Sigmoid colon (tissue), 6 donors: ENCODE measurements at regions not wholly inside any gene's neighbourhood (a gene's known extent, or its start where the extent isn't known, plus 50 kb on each side); places are given as distances from the start of the nearest gene placed in this dataset.

Source experiments
- DNase-seq: peaks from one replicate; pipeline ENCODE4 v3.0.0-alpha.2; 2019
- H3K27ac ChIP-seq, 4 donors: fragments of 200-600 bp; sonication (generic); one replicate each; pipeline ENCODE4 v1.5.1; 2016 to 2019; ENCODE audit warnings: mild to moderate bottlenecking in 1 of 4
- H3K27me3 ChIP-seq, 3 donors: fragments of 200-600 bp; sonication (generic); one replicate each; pipeline ENCODE4 v1.5.1; 2019; ENCODE audit warnings: mild to moderate bottlenecking in 1 of 3
- H3K36me3 ChIP-seq, 4 donors: fragments of 200-600 bp; sonication (generic); one replicate each; pipeline ENCODE4 v1.5.1; 2016 to 2019
- H3K4me1 ChIP-seq, 4 donors: fragments of 200-600 bp; sonication (generic); one replicate each; pipeline ENCODE4 v1.5.1; 2017 to 2019
- H3K4me3 ChIP-seq, 4 donors: fragments of 200-600 bp; sonication (generic); one replicate each; pipeline ENCODE4 v1.5.1; 2017 to 2019; ENCODE audit warnings: mild to moderate bottlenecking in 2 of 4, moderate library complexity in 1 of 4
- H3K9me3 ChIP-seq, 4 donors: fragments of 200-600 bp in 3 of 4; sonication (generic) in 3 of 4; one replicate each; pipeline versions ENCODE4 v1.5.1 to v1.6.1; 2013 to 2019
- CTCF ChIP-seq, 4 experiments: fragments of 450-650 bp in 3 of 4; fragments of 200-600 bp in 1 of 4; IDR thresholded peaks; one replicate each; pipeline ENCODE4 v1.5.1; 2016 to 2019; ENCODE audit warnings: antibody characterized with exemption in 4 of 4, mild to moderate bottlenecking in 3 of 4, moderate library complexity in 2 of 4
- EP300 ChIP-seq, 4 donors: sonication (generic); formaldehyde crosslinking; IDR thresholded peaks; one replicate each; pipeline ENCODE4 v1.6.1; 2017; ENCODE audit warnings: antibody characterized with exemption in 4 of 4
- POLR2A ChIP-seq, 2 donors: fragments of 450-650 bp; IDR thresholded peaks; one replicate each; pipeline ENCODE4 v1.6.1; 2016; ENCODE audit warnings: antibody characterized with exemption in 2 of 2, mild to moderate bottlenecking in 2 of 2, moderate library complexity in 2 of 2
- POLR2AphosphoS5 ChIP-seq, 4 donors: sonication (generic); formaldehyde crosslinking; IDR thresholded peaks; one replicate each; pipeline ENCODE4 v1.6.1; 2017; ENCODE audit warnings: antibody characterized with exemption in 4 of 4
- WGBS, 2 donors: extraction: QIAGEN DNeasy Blood & Tissue Kit; methylation state at CpG; one replicate each; pipeline ENCODE4 v1.1.7; 2013; 5-methylcytosine and 5-hydroxymethylcytosine counted together
- intact Hi-C: fragments of 100-400 bp; cut with DNase I; formaldehyde crosslinking; loops from one replicate; pipeline ENCODE4 v1.15.1; 2023
- donor health status: healthy with polysubstance abuse.
- donor health status: healthy.

GRCh38 chr11:92390783-92391182 is 166.2 kb downstream of the FAT3 start:
- Histone ChIP-seq H3K9me3 (no peaks in the 10 kb centered on the region), H3K27me3 (no peaks in the 10 kb centered on the region), H3K36me3 (no peaks in the 10 kb centered on the region), H3K27ac (no peak overlapping the region), H3K4me3 (no peak overlapping the region), H3K4me1 (no peaks in the 10 kb centered on the region)
- TF ChIP-seq POLR2AphosphoS5 (IDR thresholded peaks at IDR 0.05) (no peak), CTCF (IDR thresholded peaks at IDR 0.05) (no peak), POLR2A (IDR thresholded peaks at IDR 0.05) (no peak), EP300 (IDR thresholded peaks at IDR 0.05) (no peak)
- no peak for DNase-seq
- intact Hi-C loops, result no loop called here

GRCh38 chr11:92391364-92391763 is 166.7 kb downstream of the FAT3 start:
- Histone ChIP-seq H3K36me3 (no peaks in the 10 kb centered on the region), H3K4me1 (no peaks in the 10 kb centered on the region), H3K27ac (no peak overlapping the region), H3K4me3 (no peak overlapping the region), H3K9me3 (no peaks in the 10 kb centered on the region), H3K27me3 (no peaks in the 10 kb centered on the region)
- DNase-seq, result no peak
- intact Hi-C loops, result no loop called here
- TF ChIP-seq POLR2AphosphoS5 (IDR thresholded peaks at IDR 0.05), result no peak
- TF ChIP-seq POLR2A (IDR thresholded peaks at IDR 0.05), result no peak
- no peak for TF ChIP-seq EP300 (IDR thresholded peaks at IDR 0.05)
- no peak for TF ChIP-seq CTCF (IDR thresholded peaks at IDR 0.05)

- intact Hi-C loops, result no loop called here
- no peaks in the 10 kb centered on the region for H3K4me1 ChIP-seq
- H3K27me3 ChIP-seq, result no peaks in the 10 kb centered on the region
- H3K4me3 ChIP-seq, result no peak overlapping the region
- H3K36me3 ChIP-seq, result no peaks in the 10 kb centered on the region
- no peak overlapping the region for H3K27ac ChIP-seq
- no peaks in the 10 kb centered on the region for H3K9me3 ChIP-seq
- 88% methylated on average over 6 of the region's 6 CpGs for WGBS, 2 donors
- TF ChIP-seq POLR2AphosphoS5 (IDR thresholded peaks at IDR 0.05) (no peak), POLR2A (IDR thresholded peaks at IDR 0.05) (no peak), CTCF (IDR thresholded peaks at IDR 0.05) (no peak), EP300 (IDR thresholded peaks at IDR 0.05) (no peak)
- no peak for DNase-seq
Observed at GRCh38 chr11:92391808-92392207, 167.2 kb downstream of the FAT3 start.

- Histone ChIP-seq H3K27ac (no peak overlapping the region), H3K9me3 (no peaks in the 10 kb centered on the region), H3K36me3 (no peaks in the 10 kb centered on the region), H3K4me1 (no peaks in the 10 kb centered on the region), H3K4me3 (no peak overlapping the region), H3K27me3 (no peaks in the 10 kb centered on the region)
- intact Hi-C loops, result no loop called here
- no peak for TF ChIP-seq CTCF (IDR thresholded peaks at IDR 0.05)
- TF ChIP-seq POLR2A (IDR thresholded peaks at IDR 0.05), result no peak
- no peak for TF ChIP-seq EP300 (IDR thresholded peaks at IDR 0.05)
- TF ChIP-seq POLR2AphosphoS5 (IDR thresholded peaks at IDR 0.05), result no peak
- WGBS, 2 donors, result 92 to 94% methylated on average over 5 of the region's 5 CpGs
- DNase-seq, result no peak
Observed at GRCh38 chr11:92393218-92393617, 168.6 kb downstream of the FAT3 start.

- Histone ChIP-seq H3K4me1 (no peaks in the 10 kb centered on the region), H3K27me3 (no peaks in the 10 kb centered on the region), H3K9me3 (no peaks in the 10 kb centered on the region), H3K36me3 (no peaks in the 10 kb centered on the region), H3K27ac (no peak overlapping the region), H3K4me3 (no peak overlapping the region)
- TF ChIP-seq POLR2A (IDR thresholded peaks at IDR 0.05) (no peak), EP300 (IDR thresholded peaks at IDR 0.05) (no peak), POLR2AphosphoS5 (IDR thresholded peaks at IDR 0.05) (no peak), CTCF (IDR thresholded peaks at IDR 0.05) (no peak)
- WGBS, 2 donors, result 25 to 72% methylated on average over 1 of the region's 1 CpG
- DNase-seq, result no peak
- intact Hi-C loops, result no loop called here
Observed at GRCh38 chr11:92396133-92396532, 171.5 kb downstream of the FAT3 start.
